CD4-positive, alpha-beta T cell treated with Interleukin-12 subunit alpha and Interleukin-12 subunit beta, for 1 hour (primary cell): ENCODE measurements at regions not wholly inside any gene's neighbourhood (a gene's known extent, or its start where the extent isn't known, plus 50 kb on each side); places are given as distances from the start of the nearest gene placed in this dataset.

ENCODE experiments used
- DNase-seq: peaks from one replicate; pipeline ENCODE4 v3.0.0-alpha.2; 2020

DNA sequence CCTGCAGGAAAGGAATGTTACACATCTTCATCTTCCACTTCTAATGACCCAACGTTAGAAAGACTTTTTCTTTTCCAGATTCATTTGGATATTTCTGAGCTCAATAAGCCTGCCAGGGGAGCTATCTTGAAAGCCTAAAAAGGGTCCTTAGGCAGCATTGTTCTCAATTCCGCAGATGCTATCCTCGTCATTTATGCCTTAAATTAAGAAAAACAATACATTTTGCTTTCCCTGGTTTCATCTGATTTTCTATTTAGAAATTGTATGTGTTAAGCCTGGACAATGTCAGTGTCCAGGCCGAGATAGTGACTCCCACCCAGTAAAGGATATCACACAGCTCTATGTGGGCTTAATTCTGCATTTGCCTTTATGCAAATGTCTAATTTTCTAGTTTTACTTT lies 721.3 kb downstream of the DIAPH3 start:
- DNase-seq, result no peak

DNA sequence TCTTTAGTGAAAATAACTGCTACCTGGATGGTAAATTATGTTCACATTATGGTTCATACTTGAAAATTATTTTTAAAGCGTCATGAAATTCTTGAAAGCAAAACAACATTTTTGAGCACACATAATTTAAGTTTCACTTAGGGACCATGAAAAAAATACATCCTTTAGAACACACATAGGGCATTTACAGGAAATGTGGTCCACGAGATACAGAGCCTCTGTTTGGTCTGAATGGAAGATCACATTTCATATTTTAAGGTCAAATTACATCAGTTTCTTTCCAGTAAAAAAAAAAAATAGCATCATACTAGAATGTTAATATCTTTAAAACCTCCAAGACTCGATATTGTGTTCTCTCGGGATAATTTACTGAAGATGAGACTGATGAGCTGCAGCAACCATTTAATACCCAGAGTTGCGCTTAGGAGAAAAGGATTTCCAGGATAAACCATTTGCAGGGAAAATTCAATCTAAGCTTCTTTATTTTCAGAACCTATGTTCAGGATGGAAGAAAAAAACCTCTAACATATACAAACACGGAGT lies 720.7 kb downstream of the DIAPH3 start:
- no peak for DNase-seq

DNA sequence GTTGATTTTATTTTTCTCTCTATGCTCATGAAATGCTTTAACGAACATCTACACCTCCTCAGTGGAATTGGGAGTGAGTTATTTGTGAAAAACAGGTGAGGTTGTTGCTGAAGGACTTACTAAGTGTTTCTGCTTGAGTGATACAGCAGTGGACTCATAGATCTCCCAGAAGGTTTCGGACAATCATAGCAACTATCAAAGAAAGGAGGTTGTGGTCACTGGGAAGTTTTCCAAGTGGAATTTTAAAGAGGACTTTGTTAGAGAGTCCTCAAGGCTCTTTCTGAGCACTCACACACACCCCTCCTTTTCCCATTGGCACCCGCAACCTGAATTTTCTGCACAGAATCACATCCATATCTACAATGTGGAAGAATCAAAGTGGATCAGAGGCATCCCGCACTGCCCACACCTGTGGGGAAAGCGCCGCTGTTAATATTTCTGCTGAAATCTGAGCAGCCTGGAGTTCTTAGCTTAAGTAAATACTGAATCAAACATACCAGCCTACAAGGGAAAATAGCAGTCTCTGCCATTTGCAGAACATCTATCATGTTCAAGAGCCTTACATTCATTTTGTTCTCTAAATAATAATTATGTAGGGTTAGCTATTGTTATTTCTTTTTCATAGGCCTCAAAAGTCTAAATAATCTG lies 719.4 kb downstream of the DIAPH3 start:
- no peak for DNase-seq

DNA sequence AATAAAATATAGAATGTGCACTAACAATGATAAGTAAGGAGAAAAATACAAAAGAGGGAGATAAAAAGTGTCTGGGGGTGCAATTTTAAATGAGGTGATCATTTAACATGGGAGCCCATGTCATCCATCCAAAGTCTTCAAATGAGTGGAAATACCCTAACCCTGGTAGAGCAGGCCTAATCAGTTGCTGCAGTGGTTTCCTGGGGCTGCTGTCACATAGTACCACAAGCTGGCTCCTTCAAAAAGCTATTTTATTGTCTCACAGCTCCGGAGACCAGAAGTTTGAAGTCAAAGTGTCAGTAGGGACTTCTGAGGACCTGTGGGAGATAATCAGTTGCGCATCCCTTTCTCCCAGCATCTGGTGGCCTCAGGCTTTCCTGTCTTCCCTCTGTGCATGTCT lies 717.9 kb downstream of the DIAPH3 start:
- DNase-seq, result no peak

DNA sequence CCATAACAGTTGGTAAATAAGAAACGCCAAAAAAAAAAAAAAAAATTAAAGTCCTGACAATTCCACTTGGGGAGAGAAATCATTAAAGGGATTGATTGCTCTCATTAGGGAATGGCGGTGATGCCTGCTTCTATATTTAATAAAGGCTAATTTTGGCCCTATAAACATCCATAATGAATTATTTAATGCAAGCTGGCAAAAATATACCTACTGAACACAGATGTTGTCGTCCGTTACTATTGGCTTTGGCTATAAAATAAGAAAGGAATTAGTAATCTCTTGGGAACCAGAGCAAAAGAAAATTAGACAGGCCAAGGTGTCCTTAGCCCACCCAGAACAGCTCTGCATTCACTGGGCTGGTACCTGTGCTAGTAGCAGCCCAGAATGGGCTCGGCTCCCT lies 717.3 kb downstream of the DIAPH3 start:
- no peak for DNase-seq

DNA sequence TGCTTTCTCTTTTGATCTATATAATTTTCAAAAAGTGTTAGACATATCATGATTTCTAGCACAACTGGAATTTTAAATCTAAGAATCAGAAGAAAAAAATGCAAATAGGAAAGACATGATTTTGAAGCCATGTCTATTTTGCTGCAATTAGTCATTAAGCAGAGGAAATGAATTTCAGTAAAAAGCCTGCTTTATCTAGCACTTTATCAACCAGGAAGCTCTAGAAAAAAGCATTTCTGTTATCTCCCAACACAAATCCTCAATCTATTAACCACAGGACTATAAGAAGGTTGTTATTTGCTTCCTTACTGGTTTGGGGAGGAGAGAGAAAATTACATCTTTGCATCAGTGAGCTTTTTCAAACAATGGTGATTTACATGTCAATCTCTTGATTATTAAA lies 716.7 kb downstream of the DIAPH3 start:
- no peak for DNase-seq

DNA sequence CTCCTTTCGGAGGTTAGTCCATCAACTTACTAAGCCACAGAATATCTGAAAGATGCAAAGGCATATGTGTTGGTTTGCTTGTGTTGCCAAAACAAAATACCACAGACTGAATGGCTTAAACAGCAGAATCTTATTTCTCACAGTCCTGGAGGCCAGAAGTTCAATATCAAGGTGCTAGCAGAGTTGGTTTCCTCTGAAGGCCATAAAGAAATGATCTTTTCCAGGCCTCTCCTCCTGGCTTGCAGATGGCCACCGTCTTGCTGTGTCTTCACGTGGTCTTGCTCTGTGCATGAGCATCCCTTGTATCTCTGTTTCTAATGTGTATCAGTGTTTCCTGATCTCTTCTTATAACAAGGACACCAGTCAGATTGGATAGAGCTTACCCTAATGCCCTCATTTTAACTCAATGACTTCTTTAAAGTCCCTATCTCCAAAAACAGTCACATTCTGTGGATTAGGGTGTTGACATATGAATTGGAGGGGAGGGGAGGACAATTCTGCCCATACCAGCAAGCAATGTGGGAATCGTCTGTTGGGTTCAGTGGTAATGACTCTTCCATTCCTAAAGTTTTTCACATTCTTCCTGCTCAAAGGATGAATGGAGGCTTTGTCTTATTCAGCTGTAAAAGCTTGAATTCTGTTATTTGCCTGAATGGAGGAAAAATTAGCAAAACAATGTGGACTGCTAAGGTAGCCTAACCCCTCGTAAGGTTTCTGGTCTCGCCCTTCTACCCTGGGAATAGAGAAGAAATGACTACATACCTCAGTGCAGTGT lies 715.7 kb downstream of the DIAPH3 start:
- DNase-seq, result no peak

DNA sequence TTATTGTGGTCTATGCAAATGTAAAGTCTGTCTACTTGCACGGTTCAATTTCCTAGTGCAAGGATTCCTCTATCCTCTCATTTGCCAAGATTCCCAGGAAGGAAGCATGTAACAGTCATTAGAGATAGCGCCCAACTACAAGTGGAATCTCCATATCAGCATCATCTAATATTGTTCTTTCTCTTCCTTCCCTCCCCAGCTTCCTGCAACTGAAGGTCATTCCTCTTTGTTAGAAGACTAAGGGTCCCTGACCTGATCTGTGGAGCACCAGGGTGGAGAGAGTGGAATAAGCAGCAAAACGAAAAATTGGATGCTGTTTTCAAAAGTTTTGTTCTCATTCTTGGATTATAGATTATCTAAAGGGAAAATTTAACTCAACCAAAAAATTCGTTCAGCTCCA lies 714.0 kb downstream of the DIAPH3 start:
- DNase-seq, result no peak

DNA sequence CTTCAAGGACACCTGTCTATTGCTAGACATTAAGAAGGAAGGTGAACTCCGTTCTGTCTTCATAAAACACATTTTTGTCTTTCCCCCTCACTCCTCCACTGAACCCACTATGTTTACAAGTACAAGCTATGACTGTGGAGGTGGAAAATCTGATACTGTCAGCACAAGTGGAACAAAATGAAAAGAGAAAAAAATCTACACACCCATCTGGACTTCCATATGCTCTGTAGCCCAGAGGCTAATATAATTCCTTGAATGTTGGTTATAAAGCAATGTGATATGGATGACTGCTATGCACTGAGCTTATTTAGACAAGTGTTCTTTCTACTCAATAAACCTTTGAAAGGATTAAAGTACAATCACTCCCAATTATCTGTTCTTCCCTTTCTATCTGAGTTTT lies 713.5 kb downstream of the DIAPH3 start:
- no peak for DNase-seq

DNA sequence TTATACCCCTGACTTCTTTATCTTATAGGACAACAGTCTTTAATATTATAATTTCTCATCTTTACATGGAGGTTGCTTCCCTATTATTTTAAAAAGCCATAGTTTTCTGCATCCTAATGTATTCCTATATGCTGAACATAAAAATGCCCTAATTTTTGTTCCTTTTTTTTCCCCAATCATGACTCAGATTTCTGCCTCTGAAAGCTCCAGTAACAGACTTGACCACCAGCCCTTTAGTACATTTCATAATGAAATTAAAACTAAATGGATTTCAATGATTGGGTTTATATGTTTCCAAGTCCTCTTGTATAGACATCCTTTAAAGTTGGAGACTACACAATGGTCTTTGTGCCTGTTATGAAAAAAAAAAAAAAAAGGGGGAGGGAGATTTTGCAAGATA lies 712.5 kb downstream of the DIAPH3 start:
- DNase-seq, result no peak

DNA sequence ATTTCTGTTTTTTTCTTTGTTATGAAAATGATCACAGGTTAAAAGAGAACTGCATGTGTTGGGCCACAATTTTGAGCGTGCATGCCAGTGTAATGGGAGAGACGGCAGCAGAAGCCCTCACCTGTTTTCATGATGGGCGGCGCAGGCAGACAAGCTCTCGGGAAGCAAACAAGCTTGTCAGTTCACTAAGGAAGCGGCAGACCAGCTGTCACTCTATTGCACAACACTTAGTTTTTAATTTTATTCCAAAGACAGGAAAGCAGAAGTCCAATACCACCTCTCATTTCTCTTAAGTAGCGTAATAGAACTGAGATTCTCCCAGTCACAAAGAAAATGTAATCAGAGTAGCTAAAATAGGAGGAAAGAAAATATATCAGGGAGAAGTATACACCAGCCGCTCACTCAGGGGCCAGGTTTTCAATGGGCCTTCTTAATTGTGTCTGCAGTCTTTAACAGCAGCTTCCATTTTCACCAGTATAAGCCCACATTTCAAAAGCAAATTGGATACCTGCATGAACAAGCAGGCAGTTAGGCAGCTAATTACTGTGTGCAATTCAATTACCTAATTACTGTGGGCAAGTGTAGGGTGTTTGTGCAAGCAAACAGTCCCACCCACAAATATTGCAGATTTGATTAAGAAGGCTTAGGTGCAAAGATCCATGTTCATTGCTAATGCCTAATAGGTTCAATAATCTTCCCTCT lies 711.4 kb downstream of the DIAPH3 start:
- no peak for DNase-seq

DNA sequence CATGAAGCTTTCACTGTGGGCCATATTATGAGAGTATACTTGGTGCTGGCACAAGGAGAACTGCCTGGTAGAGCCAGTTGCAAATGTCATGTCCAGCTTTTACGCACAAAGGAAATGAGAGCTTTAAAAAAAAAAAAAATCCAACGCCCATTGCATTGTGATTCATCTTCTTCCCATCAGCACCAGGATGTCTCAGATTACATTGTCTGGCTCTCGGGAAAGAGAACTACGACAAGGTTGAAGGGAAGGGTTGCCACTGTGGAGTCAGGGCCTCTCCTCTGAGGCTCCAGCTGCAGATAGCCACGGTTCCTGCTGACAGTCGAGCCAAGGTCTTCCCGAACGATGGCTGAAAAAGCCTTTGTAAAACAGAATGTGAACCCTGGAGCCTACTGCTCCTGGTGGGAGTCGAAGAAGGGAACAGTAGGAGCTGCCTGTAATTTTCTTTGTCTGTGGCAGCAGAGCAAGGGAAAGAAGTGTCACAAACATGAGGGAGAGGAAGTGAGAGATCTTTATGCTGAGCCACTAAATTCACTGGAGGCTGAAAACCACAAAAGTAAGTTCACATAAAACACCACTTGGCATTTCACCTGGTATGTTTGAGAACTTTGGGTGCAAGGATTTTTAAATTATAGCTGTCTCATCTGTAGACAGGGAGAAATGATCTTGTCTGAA lies 704.7 kb downstream of the DIAPH3 start:
- no peak for DNase-seq

DNA sequence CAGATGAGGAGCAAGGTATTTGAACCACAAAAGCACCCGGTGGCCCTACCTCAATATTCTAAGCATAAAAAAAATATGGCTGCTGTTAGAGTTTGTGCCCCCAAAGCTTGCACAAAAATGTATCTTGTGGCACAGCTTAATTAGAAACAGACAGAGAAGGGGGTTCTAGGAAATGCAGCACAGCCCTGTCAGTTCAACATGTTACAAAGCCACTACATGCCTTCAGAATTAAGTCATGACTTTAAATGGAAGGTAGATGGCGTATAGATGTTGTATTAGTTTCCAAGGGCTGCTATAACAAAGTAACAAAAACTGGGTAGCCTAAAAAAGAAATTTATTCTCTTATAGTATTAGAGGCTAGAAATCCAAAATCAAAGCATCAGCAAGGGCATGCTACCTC lies 703.8 kb downstream of the DIAPH3 start:
- DNase-seq, result no peak

DNA sequence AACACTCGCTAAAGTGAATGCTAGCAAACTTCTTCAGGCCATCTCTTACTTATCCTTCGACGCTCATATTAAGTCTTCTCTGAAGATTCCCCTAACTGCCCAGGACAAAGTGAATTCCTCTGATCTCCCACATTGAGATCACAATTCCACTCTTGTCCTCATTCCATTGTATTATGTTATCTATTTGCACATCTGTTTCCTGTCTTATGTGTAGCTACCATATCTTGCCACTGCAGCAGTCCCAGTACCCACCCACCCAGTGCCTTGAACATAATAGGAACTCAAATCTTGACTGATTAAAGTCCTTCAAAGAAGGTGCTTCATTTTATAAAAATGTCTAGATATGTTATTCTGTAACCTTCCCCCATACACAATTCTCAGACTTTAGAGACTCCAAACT lies 702.3 kb downstream of the DIAPH3 start:
- DNase-seq, result no peak

DNA sequence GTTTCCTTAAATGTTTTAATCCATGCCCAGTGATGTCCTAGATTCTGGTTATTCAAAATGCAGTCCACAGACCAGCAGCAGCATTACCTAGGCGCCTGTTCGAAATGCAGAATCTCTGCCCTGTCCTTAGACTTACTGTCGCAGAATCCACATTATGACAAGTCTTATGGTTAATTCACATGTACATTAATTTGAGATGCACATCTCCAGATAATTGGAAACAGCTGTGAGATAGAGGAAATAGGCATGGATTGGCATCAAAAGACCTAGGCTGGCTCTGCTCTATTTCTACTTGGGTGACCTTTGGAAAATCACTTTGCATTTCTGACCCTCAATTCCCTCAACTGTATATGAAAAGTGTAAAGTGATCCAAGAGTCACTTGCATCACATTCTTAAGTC lies 700.7 kb downstream of the DIAPH3 start:
- no peak for DNase-seq

DNA sequence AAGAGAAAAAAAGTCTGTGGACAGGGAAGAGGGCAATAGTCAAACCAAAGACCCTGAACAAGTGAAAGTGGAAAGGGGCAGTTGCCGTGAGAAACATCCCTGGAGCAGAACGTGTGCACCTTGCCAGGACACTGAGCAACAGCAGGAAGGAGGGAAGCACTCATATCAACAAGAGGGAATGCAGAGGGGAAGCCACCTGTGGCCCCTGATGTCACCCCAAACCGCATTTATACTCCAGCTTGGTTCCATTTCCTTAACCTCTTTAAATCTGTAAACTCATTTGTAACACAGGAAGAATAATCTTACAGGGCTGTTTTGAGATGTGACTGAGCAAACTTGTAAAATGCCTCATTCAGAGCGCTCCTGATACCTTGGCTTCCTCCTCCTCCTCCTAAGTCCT lies 698.8 kb downstream of the DIAPH3 start:
- DNase-seq, result no peak

DNA sequence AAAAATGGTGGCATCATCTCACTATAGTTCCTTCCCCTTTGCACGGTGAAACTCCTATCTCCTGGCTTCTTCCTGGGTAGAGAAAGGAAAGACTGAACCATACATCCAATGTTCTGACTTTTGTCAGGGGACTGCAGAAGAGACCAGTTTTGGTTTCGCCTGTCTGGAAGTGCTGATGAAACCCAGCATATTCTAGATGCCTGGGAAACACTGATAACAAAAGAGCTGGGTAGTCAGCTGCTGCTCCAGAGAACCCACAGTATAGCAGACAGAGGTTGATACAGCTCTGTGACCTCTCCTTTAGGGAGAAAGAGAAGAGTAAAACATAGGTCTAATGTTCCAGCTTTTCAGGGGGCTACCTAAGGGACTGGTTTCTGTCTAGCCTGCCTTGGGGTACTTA lies 695.3 kb downstream of the DIAPH3 start:
- no peak for DNase-seq

DNA sequence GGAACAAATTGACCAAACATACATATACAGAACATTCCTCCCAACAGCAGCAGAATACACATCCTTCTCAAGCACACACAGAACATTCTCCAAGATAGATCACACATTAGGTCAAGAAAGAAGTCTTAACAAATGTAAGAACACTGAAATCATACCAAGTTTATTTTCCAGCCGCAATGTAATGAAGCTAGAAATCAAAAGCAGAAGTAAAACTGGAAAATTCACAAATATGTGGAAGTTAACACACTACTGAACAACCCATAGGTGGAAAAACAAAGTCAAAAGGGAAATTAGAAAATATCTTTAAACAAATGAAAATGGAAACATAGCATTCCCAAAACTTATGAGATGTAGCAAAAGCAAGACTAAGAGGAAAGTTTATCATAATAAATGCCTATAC lies 692.6 kb downstream of the DIAPH3 start:
- no peak for DNase-seq

DNA sequence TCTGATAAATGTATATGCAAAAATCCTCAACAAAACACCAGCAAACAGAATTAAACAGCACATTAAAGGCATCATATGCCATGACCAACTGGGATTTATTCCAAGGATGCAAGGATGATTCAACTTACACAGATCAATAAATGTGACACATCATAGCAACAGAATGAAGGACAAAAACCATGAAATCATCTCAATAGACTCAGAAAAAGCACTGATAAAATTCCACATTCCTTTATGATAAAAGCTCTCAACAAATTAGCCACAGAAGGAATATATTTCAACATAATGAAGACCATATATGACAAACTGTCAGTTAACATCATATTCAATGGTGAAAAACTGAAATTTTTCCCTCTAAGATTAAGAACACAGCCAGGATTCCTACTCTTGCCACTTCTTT lies 691.6 kb downstream of the DIAPH3 start:
- no peak for DNase-seq

DNA sequence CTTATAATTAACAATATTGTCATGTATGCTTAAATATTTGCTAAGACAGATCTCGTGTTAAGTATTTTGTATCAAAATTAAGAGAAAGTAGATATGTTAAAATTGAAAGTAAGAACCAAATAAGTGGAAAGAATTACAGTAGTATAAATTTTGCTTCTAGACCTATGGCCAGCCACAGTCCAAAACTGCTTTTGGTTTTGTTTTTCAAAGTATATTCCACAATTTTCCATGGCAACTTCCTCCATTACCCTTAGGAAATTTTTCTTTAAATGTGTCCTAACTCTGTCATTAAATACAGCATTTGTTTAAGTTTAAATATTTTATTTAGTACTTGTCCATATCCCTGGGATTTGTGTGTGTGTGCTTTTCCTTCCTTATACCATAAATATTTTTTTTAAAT lies 689.0 kb downstream of the DIAPH3 start:
- no peak for DNase-seq

DNA sequence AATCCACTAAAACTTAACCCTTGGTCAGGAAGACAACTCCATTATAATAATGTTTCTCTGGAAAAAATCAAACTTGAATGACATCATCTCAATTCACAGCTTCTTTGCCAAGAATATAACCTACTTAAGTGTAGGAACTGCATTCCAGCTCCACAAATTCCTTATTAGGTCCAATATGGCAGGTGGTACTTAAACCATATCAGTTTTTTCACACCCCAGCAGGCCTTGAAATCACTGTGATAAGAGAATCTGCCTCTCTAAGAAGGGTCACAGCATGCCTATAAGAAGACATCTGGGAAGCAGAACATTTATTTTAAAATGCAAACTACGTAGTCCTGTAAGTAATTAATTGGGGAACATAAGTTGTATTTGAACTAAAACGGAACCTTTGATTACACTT lies 687.8 kb downstream of the DIAPH3 start:
- no peak for DNase-seq

DNA sequence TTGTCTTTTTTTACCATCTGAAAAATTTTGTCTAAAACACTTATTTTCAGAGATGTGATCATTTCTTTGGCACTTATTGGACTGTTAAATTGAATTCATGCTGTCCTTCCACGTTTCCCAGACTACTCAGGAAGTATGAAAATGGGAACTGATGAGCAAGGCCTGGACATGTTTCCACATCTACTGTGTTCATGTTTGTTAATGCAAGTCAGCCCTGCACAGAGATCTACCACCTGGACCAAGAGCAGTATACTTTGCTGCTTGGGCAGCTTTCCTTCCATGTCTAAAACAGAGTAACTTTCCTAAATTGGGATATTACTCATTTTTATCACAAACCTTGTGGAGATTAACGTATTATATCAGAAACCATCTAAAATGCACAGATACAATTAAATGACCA lies 687.4 kb downstream of the DIAPH3 start:
- no peak for DNase-seq

DNA sequence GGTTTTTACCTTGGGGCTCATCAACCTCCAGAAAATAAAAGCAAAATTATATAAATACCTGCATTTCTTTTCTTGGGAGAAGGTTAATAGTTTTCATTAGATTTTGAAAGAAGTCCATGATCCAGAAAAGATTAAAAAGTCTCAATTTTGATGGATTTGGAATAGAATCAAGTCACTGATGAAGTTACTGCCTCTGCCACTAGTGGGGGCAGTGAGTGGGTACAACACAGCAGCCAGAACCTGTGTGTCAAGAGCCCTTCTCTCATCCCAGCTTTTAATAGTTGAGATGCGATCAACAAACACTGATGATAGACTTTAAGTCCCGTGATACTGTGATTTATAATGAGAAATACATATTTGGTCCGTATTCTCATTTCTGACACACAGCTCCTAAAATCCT lies 686.7 kb downstream of the DIAPH3 start:
- no peak for DNase-seq

DNA sequence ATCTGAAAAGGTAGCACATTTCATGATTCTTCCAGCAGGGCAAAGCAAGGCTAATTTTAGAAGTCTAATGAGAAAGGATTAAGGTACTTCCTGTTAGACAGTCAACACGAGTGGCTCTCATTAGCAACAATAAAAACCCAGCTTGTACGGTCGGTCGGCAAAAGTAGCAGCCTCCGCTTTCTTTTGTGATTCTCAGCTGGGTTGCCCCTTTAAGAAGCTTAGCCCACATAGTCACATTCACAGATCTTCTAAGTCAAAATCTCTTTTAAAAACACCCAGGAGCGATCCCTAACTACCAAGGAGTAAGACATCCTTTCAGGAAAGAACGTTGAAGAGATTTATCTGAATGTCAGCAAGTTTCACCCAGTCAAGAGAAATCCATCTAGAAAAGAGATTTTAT lies 684.8 kb downstream of the DIAPH3 start:
- no peak for DNase-seq
